D721Med (cell line): ENCODE measurements at regions not wholly inside any gene's neighbourhood (a gene's known extent, or its start where the extent isn't known, plus 50 kb on each side); places are given as distances from the start of the nearest gene placed in this dataset.
A peak's percentile ranks its signal among the peaks of the same experiment; 100 is the strongest.
"Not testable (repeated sequence)": the region's sequence is repeated elsewhere in the genome, so short reads cannot be mapped to it uniquely, and the experiment has no call there.

ENCODE experiments used
- DNase-seq: peaks from one replicate; pipeline ENCODE4 v3.0.0; 2011; ENCODE audit warnings: low spot score; ENCODE audit not compliant: insufficient read length
- FAIRE-seq: peaks from 2 replicates; lab custom pipeline; 2011; peaks lifted over from hg19 to GRCh38; lab: Jason Lieb, UNC
- CTCF ChIP-seq: IDR thresholded peaks from 2 replicates; pipeline ENCODE4 v1.5.1; 2012; ENCODE audit warnings: mild to moderate bottlenecking, control low read depth; ENCODE audit not compliant: insufficient read depth; ENCODE audit errors: missing control alignments

DNA sequence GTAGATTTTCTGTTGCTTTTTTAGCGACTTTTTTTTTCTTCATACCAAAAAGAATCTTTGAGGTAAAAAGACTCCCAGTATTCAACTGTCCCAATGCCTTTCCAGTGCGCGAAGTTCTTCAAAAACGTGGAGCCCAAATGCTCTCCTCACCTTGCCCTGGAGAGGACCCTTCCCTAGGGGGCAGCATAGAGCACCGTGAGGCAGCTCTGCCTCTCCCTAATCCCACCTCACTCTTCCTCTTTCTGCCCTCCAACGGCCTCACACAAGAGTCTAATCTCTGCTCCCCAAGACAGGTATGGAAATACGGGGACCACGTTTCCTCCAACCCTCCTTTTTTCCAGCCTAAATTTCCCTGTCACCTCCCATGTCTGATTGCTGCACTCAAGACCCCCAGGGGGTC lies 117.5 kb upstream of the ALX4 start:
- TF ChIP-seq CTCF = peak; percentile 37
- DNase-seq (no peak), FAIRE-seq (no peak)

DNA sequence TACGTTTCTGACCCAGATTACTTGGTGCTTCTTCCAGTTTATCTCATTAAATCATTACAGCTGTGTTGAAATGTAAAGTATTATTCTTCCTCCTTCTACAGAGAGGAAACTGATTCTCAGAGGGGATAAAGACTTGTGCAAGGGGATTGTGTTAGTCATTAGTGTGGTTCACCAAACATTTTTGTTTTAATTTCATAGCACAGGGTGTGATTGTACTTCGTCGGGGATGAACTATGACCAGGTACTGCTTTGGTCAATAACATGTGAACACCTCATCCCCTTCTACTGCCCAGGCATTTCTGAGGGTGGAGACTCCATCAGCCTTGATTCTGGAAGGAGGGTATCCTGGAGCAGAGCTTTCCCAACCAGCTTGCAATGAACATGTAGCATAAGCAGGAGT lies 120.2 kb upstream of the ALX4 start:
- TF ChIP-seq CTCF = no peak
- no peak for DNase-seq
- no peak for FAIRE-seq

GRCh38 chr11:44434191-44434590 lies 124.3 kb upstream of the ALX4 start:
- FAIRE-seq = no peak
- no peak for TF ChIP-seq CTCF
- DNase-seq = no peak

GRCh38 chr11:44437122-44437521 lies 127.2 kb upstream of the ALX4 start:
- no peak for FAIRE-seq
- no peak for DNase-seq
- no peak for TF ChIP-seq CTCF

GRCh38 chr11:44442893-44443673 lies 122.4 kb upstream of the CD82 start:
- not testable (repeated sequence) for DNase-seq, FAIRE-seq

GRCh38 chr11:44443836-44444769 lies 121.4 kb upstream of the CD82 start:
- no peak for DNase-seq
- no peak for TF ChIP-seq CTCF
- FAIRE-seq = no peak

DNA sequence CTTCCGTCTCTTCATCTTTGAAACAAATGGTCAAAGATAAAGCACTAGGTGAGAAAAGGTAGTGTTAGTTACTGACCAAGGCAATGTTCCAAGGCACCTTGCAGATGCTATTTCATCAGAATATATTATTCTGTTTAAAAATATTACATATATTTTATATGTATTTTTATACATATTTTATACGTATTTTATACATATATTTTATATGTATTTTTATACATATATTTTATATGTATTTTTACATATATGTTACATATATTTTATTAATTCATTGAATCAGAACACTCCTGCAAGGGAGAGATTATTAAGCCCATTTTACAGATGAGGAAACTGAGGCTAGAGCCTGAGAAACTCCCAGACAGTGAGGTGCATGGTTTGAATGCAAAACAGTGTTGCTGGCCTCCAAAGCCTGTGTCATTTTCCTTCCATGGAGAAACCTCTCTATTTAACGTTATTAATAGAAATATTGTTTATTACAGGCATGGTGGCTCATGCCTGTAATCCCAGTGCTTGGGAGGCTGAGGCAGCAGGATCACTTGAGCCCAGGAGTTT lies 120.6 kb upstream of the CD82 start:
- no peak for TF ChIP-seq CTCF
- FAIRE-seq (no peak), DNase-seq (no peak)
